ENCODE measurements at regions not wholly inside any gene's neighbourhood (a gene's known extent, or its start where the extent isn't known, plus 50 kb on each side); places are given as distances from the start of the nearest gene placed in this dataset.

- no peak overlapping the region for H3K4me3 ChIP-seq (ENCODE audit: low read depth, low read length)
- DNase-seq (ENCODE audit: low read depth): peak; percentile 87
- no peaks in the 10 kb centered on the region for H3K36me3 ChIP-seq (ENCODE audit: control insufficient read depth, insufficient read depth, low read length)
- TF ChIP-seq CTCF (IDR thresholded peaks at IDR 0.05; ENCODE audit: insufficient read depth, low read length, poor library complexity, severe bottlenecking): no peak
- H3K27me3 ChIP-seq (ENCODE audit: control insufficient read depth, insufficient read depth, low read length): no peaks in the 10 kb centered on the region
These were observed 465.0 kb upstream of the ROBO1 start for GRCh38 chr3:80232760-80233159.

- Histone ChIP-seq H3K4me3 (ENCODE audit: low read depth, low read length) (no peak overlapping the region), H3K27me3 (ENCODE audit: control insufficient read depth, insufficient read depth, low read length) (no peaks in the 10 kb centered on the region), H3K36me3 (ENCODE audit: control insufficient read depth, insufficient read depth, low read length) (no peaks in the 10 kb centered on the region)
- DNase-seq (ENCODE audit: low read depth): no peak
- TF ChIP-seq CTCF (IDR thresholded peaks at IDR 0.05; ENCODE audit: insufficient read depth, low read length, poor library complexity, severe bottlenecking): no peak
These were observed 463.2 kb upstream of the ROBO1 start for GRCh38 chr3:80230962-80231361.

- H3K36me3 ChIP-seq (ENCODE audit: control insufficient read depth, insufficient read depth, low read length): no peaks in the 10 kb centered on the region
- no peaks in the 10 kb centered on the region for H3K27me3 ChIP-seq (ENCODE audit: control insufficient read depth, insufficient read depth, low read length)
- H3K4me3 ChIP-seq (ENCODE audit: low read depth, low read length): no peak overlapping the region
- no peak for DNase-seq (ENCODE audit: low read depth)
- TF ChIP-seq CTCF (IDR thresholded peaks at IDR 0.05; ENCODE audit: insufficient read depth, low read length, poor library complexity, severe bottlenecking): no peak
These were observed 459.4 kb upstream of the ROBO1 start for GRCh38 chr3:80227216-80227615.

GRCh38 chr3:80215191-80215590, 447.4 kb upstream of the ROBO1 start:
- H3K27me3 ChIP-seq (ENCODE audit: control insufficient read depth, insufficient read depth, low read length): no peaks in the 10 kb centered on the region
- no peaks in the 10 kb centered on the region for H3K36me3 ChIP-seq (ENCODE audit: control insufficient read depth, insufficient read depth, low read length)
- no peak overlapping the region for H3K4me3 ChIP-seq (ENCODE audit: low read depth, low read length)
- DNase-seq (ENCODE audit: low read depth): no peak
- no peak for TF ChIP-seq CTCF (IDR thresholded peaks at IDR 0.05; ENCODE audit: insufficient read depth, low read length, poor library complexity, severe bottlenecking)

- DNase-seq (ENCODE audit: low read depth): no peak
- no peaks in the 10 kb centered on the region for H3K36me3 ChIP-seq (ENCODE audit: control insufficient read depth, insufficient read depth, low read length)
- no peak for TF ChIP-seq CTCF (IDR thresholded peaks at IDR 0.05; ENCODE audit: insufficient read depth, low read length, poor library complexity, severe bottlenecking)
- H3K4me3 ChIP-seq (ENCODE audit: low read depth, low read length): no peak overlapping the region
- no peaks in the 10 kb centered on the region for H3K27me3 ChIP-seq (ENCODE audit: control insufficient read depth, insufficient read depth, low read length)
These were observed 445.3 kb upstream of the ROBO1 start for GRCh38 chr3:80213086-80213485.

- no peak for DNase-seq (ENCODE audit: low read depth)
- TF ChIP-seq CTCF (IDR thresholded peaks at IDR 0.05; ENCODE audit: insufficient read depth, low read length, poor library complexity, severe bottlenecking): no peak
- H3K27me3 ChIP-seq (ENCODE audit: control insufficient read depth, insufficient read depth, low read length): no peaks in the 10 kb centered on the region
- no peak overlapping the region for H3K4me3 ChIP-seq (ENCODE audit: low read depth, low read length)
- H3K36me3 ChIP-seq (ENCODE audit: control insufficient read depth, insufficient read depth, low read length): no peaks in the 10 kb centered on the region
These were observed 425.1 kb upstream of the ROBO1 start for GRCh38 chr3:80192936-80193335.

Data from kidney epithelial cell (primary cell).